HepG2 (cell line): ENCODE measurements at regions not wholly inside any gene's neighbourhood (a gene's known extent, or its start where the extent isn't known, plus 50 kb on each side); places are given as distances from the start of the nearest gene placed in this dataset.

Source experiments
- ARID4A ChIP-seq: sonication (generic); formaldehyde crosslinking; IDR thresholded peaks from 2 replicates; pipeline ENCODE4 v1.5.0; 2020; ENCODE audit warnings: mild to moderate bottlenecking, missing genetic modification reagents, borderline replicate concordance
- ARNTL ChIP-seq: sonication (generic); formaldehyde crosslinking; IDR thresholded peaks from 2 replicates; pipeline ENCODE4 v1.4.0; 2020; ENCODE audit warnings: mild to moderate bottlenecking, missing genetic modification reagents
- ATRX ChIP-seq: sonication (generic); formaldehyde crosslinking; IDR thresholded peaks from 2 replicates; pipeline ENCODE4 v1.4.0; 2020; ENCODE audit warnings: missing genetic modification reagents, borderline replicate concordance
- BORCS8-MEF2B ChIP-seq: sonication (generic); formaldehyde crosslinking; IDR thresholded peaks from 2 replicates; pipeline ENCODE4 v1.8.0; 2022; ENCODE audit warnings: mild to moderate bottlenecking, missing genetic modification reagents
- FOSL2 ChIP-seq: sonication (generic); formaldehyde crosslinking; IDR thresholded peaks from 2 replicates; pipeline ENCODE4 v1.4.0; 2020; ENCODE audit warnings: missing genetic modification reagents
- MEIS1 ChIP-seq: sonication (generic); formaldehyde crosslinking; IDR thresholded peaks from 2 replicates; pipeline ENCODE4 v1.9.0; 2021; ENCODE audit warnings: mild to moderate bottlenecking, missing genetic modification reagents, moderate library complexity, borderline replicate concordance
- MLLT10 ChIP-seq: sonication (generic); formaldehyde crosslinking; IDR thresholded peaks from 2 replicates; pipeline ENCODE4 v1.4.0; 2020; ENCODE audit warnings: missing genetic modification reagents
- NFKB2 ChIP-seq: sonication (generic); formaldehyde crosslinking; IDR thresholded peaks from 2 replicates; pipeline ENCODE4 v1.4.0; 2020; ENCODE audit warnings: missing genetic modification reagents, borderline replicate concordance
- NFYB ChIP-seq: sonication (generic); formaldehyde crosslinking; IDR thresholded peaks from 2 replicates; pipeline ENCODE4 v1.4.0; 2020; ENCODE audit warnings: missing genetic modification reagents
- NR2F2 ChIP-seq: IDR thresholded peaks from 2 replicates; pipeline ENCODE4 v1.6.1; 2012; ENCODE audit warnings: low read depth, inconsistent platforms, borderline replicate concordance
- PBX2 ChIP-seq: IDR thresholded peaks from 2 replicates; pipeline ENCODE4 v1.6.1; 2016; ENCODE audit warnings: control low read depth
- PTBP1 ChIP-seq: fragments of 200-400 bp; formaldehyde crosslinking; IDR thresholded peaks from 2 replicates; pipeline ENCODE4 v1.6.1; 2018; ENCODE audit warnings: low read length, low read depth; ENCODE audit not compliant: poor library complexity, severe bottlenecking
- SIX4 ChIP-seq: sonication (generic); formaldehyde crosslinking; IDR thresholded peaks from 2 replicates; pipeline ENCODE4 v1.4.0; 2020; ENCODE audit warnings: missing genetic modification reagents
- SP1 ChIP-seq, 2 experiments: fragments of 450-650 bp in 1 of 2; sonication (generic) in 1 of 2; formaldehyde crosslinking in 1 of 2; IDR thresholded peaks; 2 replicates each; pipeline versions ENCODE4 v1.4.0 to v1.6.1; 2016 to 2020; ENCODE audit warnings: missing genetic modification reagents in 1 of 2
- ZBTB3 ChIP-seq: sonication (generic); formaldehyde crosslinking; IDR thresholded peaks from 2 replicates; pipeline ENCODE4 v1.4.0; 2020; ENCODE audit warnings: low read depth, mild to moderate bottlenecking, moderate library complexity, missing genetic modification reagents, borderline replicate concordance
- ZBTB44 ChIP-seq: sonication (generic); formaldehyde crosslinking; IDR thresholded peaks from 2 replicates; pipeline ENCODE4 v1.4.0; 2020; ENCODE audit warnings: missing genetic modification reagents
- ZBTB8A ChIP-seq: sonication (generic); formaldehyde crosslinking; IDR thresholded peaks from 2 replicates; pipeline ENCODE4 v1.4.0; 2020; ENCODE audit warnings: mild to moderate bottlenecking, low read depth, missing genetic modification reagents, borderline replicate concordance
- ZNF160 ChIP-seq: sonication (generic); formaldehyde crosslinking; IDR thresholded peaks from 2 replicates; pipeline ENCODE4 v1.8.0; 2022; ENCODE audit warnings: mild to moderate bottlenecking, inconsistent platforms, missing genetic modification reagents
- ZNF383 ChIP-seq: sonication (generic); formaldehyde crosslinking; IDR thresholded peaks from 2 replicates; pipeline ENCODE4 v1.4.0; 2020; ENCODE audit warnings: missing genetic modification reagents, mild to moderate bottlenecking, borderline replicate concordance
- ZNF431 ChIP-seq: sonication (generic); formaldehyde crosslinking; IDR thresholded peaks from 2 replicates; pipeline ENCODE4 v1.9.0; 2022; ENCODE audit warnings: missing genetic modification reagents, low read depth, mild to moderate bottlenecking, borderline replicate concordance
- ZNF441 ChIP-seq: sonication (generic); formaldehyde crosslinking; IDR thresholded peaks from 2 replicates; pipeline ENCODE4 v1.7.0; 2021; ENCODE audit warnings: missing genetic modification reagents, borderline replicate concordance
- ZNF501 ChIP-seq: sonication (generic); formaldehyde crosslinking; IDR thresholded peaks from 2 replicates; pipeline ENCODE4 v1.5.1; 2020; ENCODE audit warnings: mild to moderate bottlenecking, moderate library complexity, missing genetic modification reagents
- ZNF530 ChIP-seq: sonication (generic); formaldehyde crosslinking; IDR thresholded peaks from 2 replicates; pipeline ENCODE4 v1.5.0; 2020; ENCODE audit warnings: low read depth, mild to moderate bottlenecking, missing genetic modification reagents
- ZNF543 ChIP-seq: sonication (generic); formaldehyde crosslinking; IDR thresholded peaks from 2 replicates; pipeline ENCODE4 v1.4.0; 2020; ENCODE audit warnings: mild to moderate bottlenecking, missing genetic modification reagents

GRCh38 chr2:145752091-145752806 lies 1232.3 kb upstream of the ZEB2 start (continued):
- TF ChIP-seq ZNF441 (CRISPR knock-in tag) (0 out of 2 replicates have a peak, but pooled peaks have one; percentile 47), NR2F2 (no peak; the same call in 1 of the 2 replicates), ARNTL (CRISPR knock-in tag) (no peak), ZNF501 (CRISPR knock-in tag) (0 out of 2 replicates have a peak, but pooled peaks have one; percentile 39), ATRX (CRISPR knock-in tag) (no peak), SIX4 (CRISPR knock-in tag) (no peak), NFYB (CRISPR knock-in tag) (no peak), ARID4A (CRISPR knock-in tag) (peak; percentile 15; the same call in 1 of the 2 replicates), ZBTB44 (CRISPR knock-in tag) (no peak), ZBTB8A (CRISPR knock-in tag) (no peak), PBX2 (no peak), MEIS1 (CRISPR knock-in tag) (no peak), NFKB2 (CRISPR knock-in tag) (no peak), ZNF543 (CRISPR knock-in tag) (no peak), ZBTB3 (no peak), MLLT10 (CRISPR knock-in tag) (no peak), ZNF530 (CRISPR knock-in tag) (no peak), SP1 (IDR thresholded peaks at IDR 0.05) (no peak), SP1 (CRISPR knock-in tag; IDR thresholded peaks at IDR 0.05) (no peak), PTBP1 (no peak), ZNF431 (CRISPR knock-in tag) (no peak), ZNF383 (CRISPR knock-in tag) (no peak), ZNF160 (CRISPR knock-in tag) (no peak), BORCS8-MEF2B (CRISPR knock-in tag) (no peak), FOSL2 (CRISPR knock-in tag) (0 out of 2 replicates have a peak, but pooled peaks have one; percentile 21)
